Left lung (tissue), 4 donors: ENCODE measurements at regions not wholly inside any gene's neighbourhood (a gene's known extent, or its start where the extent isn't known, plus 50 kb on each side); places are given as distances from the start of the nearest gene placed in this dataset.

Experiments used
- ATAC-seq: fragments of 200-7000 bp; cut with Tn5 transposase; one replicate; pipeline ENCODE4 v1.9.1; 2020; ENCODE audit warnings: moderate library complexity
- DNase-seq, 4 donors: peaks; one replicate each; pipeline ENCODE4 v3.0.0-alpha.2; 2013 to 2020
- H3K27ac ChIP-seq, 2 donors: fragments of 200-600 bp; sonication (generic) in 1 of 2; one replicate each; pipeline versions ENCODE4 v1.5.0 to v1.8.0; 2020 to 2021
- H3K27me3 ChIP-seq, 2 donors: fragments of 200-600 bp; sonication (generic) in 1 of 2; one replicate each; pipeline versions ENCODE4 v1.5.0 to v1.8.0; 2020 to 2021
- H3K36me3 ChIP-seq, 2 donors: fragments of 200-600 bp; sonication (generic) in 1 of 2; one replicate each; pipeline versions ENCODE4 v1.5.0 to v1.8.0; 2020 to 2021
- H3K4me1 ChIP-seq, 2 donors: fragments of 200-600 bp; one replicate each; pipeline ENCODE4 v1.8.0; 2021
- H3K4me3 ChIP-seq, 2 donors: fragments of 200-600 bp; sonication (generic) in 1 of 2; one replicate each; pipeline versions ENCODE4 v1.5.0 to v1.8.0; 2020 to 2021; ENCODE audit warnings: mild to moderate bottlenecking in 1 of 2
- H3K9me3 ChIP-seq, 2 donors: fragments of 200-600 bp; sonication (generic) in 1 of 2; one replicate each; pipeline versions ENCODE4 v1.5.0 to v1.8.0; 2020 to 2021
- CTCF ChIP-seq, 2 donors: fragments of 200-600 bp; sonication (generic) in 1 of 2; IDR thresholded peaks; one replicate each; pipeline versions ENCODE4 v1.5.0 to v1.8.0; 2021; ENCODE audit warnings: antibody characterized with exemption in 2 of 2
- intact Hi-C, 2 donors: fragments of 100-400 bp; cut with DNase I; formaldehyde crosslinking; loops; one replicate each; pipeline versions ENCODE4 v1.11.2 to v1.14.2; 2022
- donor health status: DM: no; HTN: yes; CAD: no.
- donor health status: DM: no; HTN: no; CAD: no.

DNA sequence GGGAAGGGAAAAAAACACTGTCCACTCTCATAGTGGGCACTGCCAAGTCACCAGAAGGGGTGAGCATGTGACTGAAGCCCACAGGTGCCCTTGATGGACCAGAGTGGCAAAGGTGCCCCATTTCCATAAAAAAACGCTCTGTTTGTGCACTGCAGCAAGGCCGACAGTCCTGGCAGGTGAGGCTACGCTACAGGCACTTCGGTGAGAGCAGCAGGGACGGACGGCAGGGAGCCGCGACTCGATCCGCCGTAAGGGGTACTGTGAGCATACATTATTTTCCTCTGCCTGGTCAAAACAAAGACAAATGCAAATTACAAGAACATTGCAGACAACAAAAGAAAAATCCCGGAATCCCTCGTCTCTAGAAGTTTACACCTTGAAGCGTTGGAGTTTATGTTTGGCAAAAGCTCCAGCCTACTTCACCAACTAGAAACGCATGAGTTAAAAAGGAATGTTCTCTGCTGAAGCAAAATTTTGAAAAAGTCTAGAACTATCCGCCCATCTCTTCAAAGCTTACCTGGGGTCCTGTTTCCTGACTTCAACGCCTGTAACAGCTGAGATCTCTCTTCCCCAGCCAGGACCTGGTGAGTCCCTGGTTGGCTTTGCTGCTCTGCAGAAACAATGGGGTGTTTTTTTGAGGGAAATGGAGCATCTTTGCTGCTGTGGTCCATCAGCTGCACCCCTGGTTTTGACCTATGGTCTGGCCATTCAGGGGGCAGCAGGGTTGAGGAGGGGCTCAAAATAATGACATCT, 52.9 kb upstream of the RFLNA start:
- Histone ChIP-seq H3K27ac (no peak overlapping the region), H3K4me3 (no peak overlapping the region), H3K36me3 (no peaks in the 10 kb centered on the region), H3K9me3 (peaks cover 0 to 6% of the 10 kb centered on the region in 2 donors), H3K27me3 (no peaks in the 10 kb centered on the region), H3K4me1 (peaks cover 0 to 6% of the 10 kb centered on the region in 2 donors)
- ATAC-seq: no peak
- intact Hi-C loops: no loop called here
- no peak for TF ChIP-seq CTCF (IDR thresholded peaks at IDR 0.05)
- no peak for DNase-seq

DNA sequence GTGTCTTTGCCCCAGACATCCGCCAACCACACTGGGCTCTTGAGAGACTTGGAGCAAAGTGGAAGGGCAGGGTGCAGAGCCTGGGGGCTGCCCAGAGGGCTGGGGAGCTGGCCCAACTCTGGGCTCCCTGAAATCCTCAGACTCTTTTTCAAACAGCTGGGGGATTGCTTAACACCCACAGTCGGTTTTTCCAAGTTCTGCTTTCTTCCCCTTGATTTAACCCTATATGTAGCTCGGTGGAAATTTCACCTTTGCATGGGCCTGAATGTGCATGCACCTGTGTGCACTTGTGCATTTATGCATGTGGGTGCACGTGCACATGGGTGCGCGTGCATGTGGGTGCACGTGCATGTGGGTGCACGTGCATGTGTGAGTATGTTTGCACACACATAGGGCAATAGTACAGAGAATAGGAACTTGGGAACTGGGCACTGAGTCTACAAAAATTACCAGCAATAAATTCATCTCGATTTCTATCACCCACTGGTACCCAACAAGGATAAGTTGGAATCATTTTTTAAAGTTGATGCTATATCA, 52.3 kb upstream of the RFLNA start:
- DNase-seq: no peak

GRCh38 chr12:124243936-124244335, 51.0 kb upstream of the RFLNA start:
- Histone ChIP-seq H3K27me3 (no peaks in the 10 kb centered on the region), H3K27ac (no peak overlapping the region), H3K36me3 (no peaks in the 10 kb centered on the region), H3K9me3 (peaks cover 0 to 11% of the 10 kb centered on the region in 2 donors), H3K4me1 (peaks cover 0 to 11% of the 10 kb centered on the region in 2 donors), H3K4me3 (no peak overlapping the region)
- intact Hi-C loops: no loop called here
- ATAC-seq (no peak), DNase-seq (no peak)
- TF ChIP-seq CTCF (IDR thresholded peaks at IDR 0.05): no peak

More for the DNA sequence above, 52.3 kb upstream of the RFLNA start:
- intact Hi-C loops: no loop called here
- H3K27me3 ChIP-seq: no peaks in the 10 kb centered on the region
- peak; percentile 41 for ATAC-seq
- peaks cover 0 to 6% of the 10 kb centered on the region in 2 donors for H3K4me1 ChIP-seq
- H3K9me3 ChIP-seq: peaks cover 0 to 11% of the 10 kb centered on the region in 2 donors
- no peaks in the 10 kb centered on the region for H3K36me3 ChIP-seq
- no peak overlapping the region for H3K27ac ChIP-seq
- H3K4me3 ChIP-seq: no peak overlapping the region
- no peak for TF ChIP-seq CTCF (IDR thresholded peaks at IDR 0.05)
